ENCODE measurements at regions not wholly inside any gene's neighbourhood (a gene's known extent, or its start where the extent isn't known, plus 50 kb on each side); places are given as distances from the start of the nearest gene placed in this dataset.

GRCh38 chr3:110743984-110744383, 327.6 kb upstream of the NECTIN3 start:
- no peak overlapping the region for H3K4me3 ChIP-seq (ENCODE audit: low read depth, low read length)
- no peak for TF ChIP-seq CTCF (IDR thresholded peaks at IDR 0.05; ENCODE audit: low read depth, low read length, missing control alignments)
- DNase-seq (ENCODE audit: low read depth), result no peak

GRCh38 chr3:110744723-110745122, 326.9 kb upstream of the NECTIN3 start:
- DNase-seq (ENCODE audit: low read depth), result no peak
- TF ChIP-seq CTCF (IDR thresholded peaks at IDR 0.05; ENCODE audit: low read depth, low read length, missing control alignments), result no peak
- no peak overlapping the region for H3K4me3 ChIP-seq (ENCODE audit: low read depth, low read length)

- no peak for DNase-seq (ENCODE audit: low read depth)
- no peak overlapping the region for H3K4me3 ChIP-seq (ENCODE audit: low read depth, low read length)
- no peak for TF ChIP-seq CTCF (IDR thresholded peaks at IDR 0.05; ENCODE audit: low read depth, low read length, missing control alignments)
Observed at GRCh38 chr3:110749006-110749405, 322.6 kb upstream of the NECTIN3 start.

GRCh38 chr3:110750201-110750600, 321.4 kb upstream of the NECTIN3 start:
- no peak for TF ChIP-seq CTCF (IDR thresholded peaks at IDR 0.05; ENCODE audit: low read depth, low read length, missing control alignments)
- no peak for DNase-seq (ENCODE audit: low read depth)
- no peak overlapping the region for H3K4me3 ChIP-seq (ENCODE audit: low read depth, low read length)

GRCh38 chr3:110752307-110752706, 319.3 kb upstream of the NECTIN3 start:
- no peak for TF ChIP-seq CTCF (IDR thresholded peaks at IDR 0.05; ENCODE audit: low read depth, low read length, missing control alignments)
- no peak overlapping the region for H3K4me3 ChIP-seq (ENCODE audit: low read depth, low read length)
- DNase-seq (ENCODE audit: low read depth), result no peak

GRCh38 chr3:110753516-110753915, 318.1 kb upstream of the NECTIN3 start:
- no peak for DNase-seq (ENCODE audit: low read depth)
- no peak overlapping the region for H3K4me3 ChIP-seq (ENCODE audit: low read depth, low read length)
- TF ChIP-seq CTCF (IDR thresholded peaks at IDR 0.05; ENCODE audit: low read depth, low read length, missing control alignments), result no peak

GRCh38 chr3:110754212-110754916, 317.3 kb upstream of the NECTIN3 start:
- TF ChIP-seq CTCF (IDR thresholded peaks at IDR 0.05; ENCODE audit: low read depth, low read length, missing control alignments), result no peak
- H3K4me3 ChIP-seq (ENCODE audit: low read depth, low read length), result no peak overlapping the region
- no peak for DNase-seq (ENCODE audit: low read depth)

Measured in GM12864 (cell line).